Stimulated activated CD4-positive, alpha-beta T cell treated with anti-CD3 and anti-CD28 coated beads, Interleukin-15, amount 100 ng/mL, for 24 hours (primary cell): ENCODE measurements at regions not wholly inside any gene's neighbourhood (a gene's known extent, or its start where the extent isn't known, plus 50 kb on each side); places are given as distances from the start of the nearest gene placed in this dataset.
"Not testable (repeated sequence)": the region's sequence is repeated elsewhere in the genome, so short reads cannot be mapped to it uniquely, and the experiment has no call there.

Experiments
- DNase-seq: peaks from one replicate; pipeline ENCODE4 v3.0.0-alpha.2; 2020

- no peak for DNase-seq
These were observed 606.5 kb upstream of the CAMK1G start for GRCh38 chr1:208977012-208977411.

GRCh38 chr1:208977638-208978256, 605.8 kb upstream of the CAMK1G start:
- DNase-seq, result no peak

- DNase-seq, result no peak
These were observed 603.7 kb upstream of the CAMK1G start for GRCh38 chr1:208979776-208980175.

GRCh38 chr1:208980605-208981004, 602.9 kb upstream of the CAMK1G start:
- DNase-seq, result no peak

GRCh38 chr1:208985231-208985630, 598.3 kb upstream of the CAMK1G start:
- DNase-seq, result no peak

GRCh38 chr1:208988811-208989222, 594.7 kb upstream of the CAMK1G start:
- DNase-seq, result peak; percentile 7

GRCh38 chr1:208990456-208990855, 593.1 kb upstream of the CAMK1G start:
- no peak for DNase-seq

GRCh38 chr1:208997053-208997452, 586.5 kb upstream of the CAMK1G start:
- not testable (repeated sequence) for DNase-seq

- DNase-seq, result no peak
These were observed 585.7 kb upstream of the CAMK1G start for GRCh38 chr1:208997726-208998312.

- DNase-seq, result no peak
These were observed 574.9 kb upstream of the CAMK1G start for GRCh38 chr1:209008586-209008985.

- no peak for DNase-seq
These were observed 572.9 kb upstream of the CAMK1G start for GRCh38 chr1:209010475-209011230.

GRCh38 chr1:209012443-209013196, 570.9 kb upstream of the CAMK1G start:
- DNase-seq, result no peak

GRCh38 chr1:209015092-209015491, 568.4 kb upstream of the CAMK1G start:
- DNase-seq, result no peak

GRCh38 chr1:209021622-209022021, 561.9 kb upstream of the CAMK1G start:
- DNase-seq, result no peak

- DNase-seq, result no peak
These were observed 559.7 kb upstream of the CAMK1G start for GRCh38 chr1:209023790-209024189.

- DNase-seq, result no peak
These were observed 553.8 kb upstream of the CAMK1G start for GRCh38 chr1:209029737-209030136.

GRCh38 chr1:209030454-209031167, 552.9 kb upstream of the CAMK1G start:
- no peak for DNase-seq

- no peak for DNase-seq
These were observed 546.5 kb upstream of the CAMK1G start for GRCh38 chr1:209037064-209037463.

- no peak for DNase-seq
These were observed 545.2 kb upstream of the CAMK1G start for GRCh38 chr1:209038316-209038715.

- DNase-seq, result no peak
These were observed 544.8 kb upstream of the CAMK1G start for GRCh38 chr1:209038735-209039134.

GRCh38 chr1:209040351-209040750, 543.2 kb upstream of the CAMK1G start:
- DNase-seq, result no peak

GRCh38 chr1:209041927-209042326, 541.6 kb upstream of the CAMK1G start:
- DNase-seq, result no peak

GRCh38 chr1:209042413-209042812, 541.1 kb upstream of the CAMK1G start:
- no peak for DNase-seq
